ENCODE measurements at regions not wholly inside any gene's neighbourhood (a gene's known extent, or its start where the extent isn't known, plus 50 kb on each side); places are given as distances from the start of the nearest gene placed in this dataset.

DNA sequence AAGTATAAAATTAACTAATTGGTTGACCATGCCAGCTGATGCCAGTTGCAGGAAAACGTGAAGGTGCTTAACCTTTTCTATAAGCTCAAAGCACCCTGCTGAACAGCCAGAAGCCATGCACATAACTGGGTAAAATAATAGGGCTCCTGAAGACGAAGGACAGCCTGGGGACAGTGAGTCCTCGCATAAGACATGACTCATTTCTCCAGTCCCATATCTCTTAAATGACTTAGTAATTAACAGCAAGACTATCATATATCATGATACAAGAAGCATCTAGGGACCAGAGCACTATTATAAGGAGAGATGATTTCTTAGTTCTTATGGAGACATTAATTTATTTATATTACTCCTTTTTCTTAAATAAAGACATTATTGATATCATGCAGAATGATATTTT, 100.5 kb upstream of the DOK6 start:
- Histone ChIP-seq H3K36me3 (ENCODE audit: control insufficient read depth, insufficient read depth, low read length) (no peaks in the 10 kb centered on the region), H3K4me2 (ENCODE audit: extremely low read depth, insufficient read depth, low read length) (no peak overlapping the region), H3K9ac (ENCODE audit: insufficient read depth, low read length) (no peak overlapping the region), H3K27me3 (ENCODE audit: control insufficient read depth, insufficient read depth, low read length) (no peaks in the 10 kb centered on the region), H3K4me3 (replicated peaks in 1 of 4; ENCODE audit: control extremely low read depth in 1 of 4, insufficient read depth in 1 of 4, low read depth in 3 of 4, low read length in 4 of 4) (no peak overlapping the region), H2AFZ (ENCODE audit: low read length) (no peak overlapping the region), H4K20me1 (ENCODE audit: control insufficient read depth, extremely low read depth, insufficient read depth, low read length) (no peaks in the 10 kb centered on the region), H3K27ac (ENCODE audit: insufficient read depth, low read length) (no peak overlapping the region), H3K4me1 (ENCODE audit: control insufficient read depth, extremely low read depth, insufficient read depth, low read length) (no peaks in the 10 kb centered on the region), H3K9me3 (ENCODE audit: control insufficient read depth, insufficient read depth, low read depth, low read length) (no peaks in the 10 kb centered on the region), H3K79me2 (ENCODE audit: control insufficient read depth, insufficient read depth, low read length) (no peaks in the 10 kb centered on the region)
- no peak for TF ChIP-seq EZH2 (IDR thresholded peaks at IDR 0.05; ENCODE audit: low read length, missing control alignments)
- TF ChIP-seq, protein P1, sequence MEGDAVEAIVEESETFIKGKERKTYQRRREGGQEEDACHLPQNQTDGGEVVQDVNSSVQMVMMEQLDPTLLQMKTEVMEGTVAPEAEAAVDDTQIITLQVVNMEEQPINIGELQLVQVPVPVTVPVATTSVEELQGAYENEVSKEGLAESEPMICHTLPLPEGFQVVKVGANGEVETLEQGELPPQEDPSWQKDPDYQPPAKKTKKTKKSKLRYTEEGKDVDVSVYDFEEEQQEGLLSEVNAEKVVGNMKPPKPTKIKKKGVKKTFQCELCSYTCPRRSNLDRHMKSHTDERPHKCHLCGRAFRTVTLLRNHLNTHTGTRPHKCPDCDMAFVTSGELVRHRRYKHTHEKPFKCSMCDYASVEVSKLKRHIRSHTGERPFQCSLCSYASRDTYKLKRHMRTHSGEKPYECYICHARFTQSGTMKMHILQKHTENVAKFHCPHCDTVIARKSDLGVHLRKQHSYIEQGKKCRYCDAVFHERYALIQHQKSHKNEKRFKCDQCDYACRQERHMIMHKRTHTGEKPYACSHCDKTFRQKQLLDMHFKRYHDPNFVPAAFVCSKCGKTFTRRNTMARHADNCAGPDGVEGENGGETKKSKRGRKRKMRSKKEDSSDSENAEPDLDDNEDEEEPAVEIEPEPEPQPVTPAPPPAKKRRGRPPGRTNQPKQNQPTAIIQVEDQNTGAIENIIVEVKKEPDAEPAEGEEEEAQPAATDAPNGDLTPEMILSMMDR (conservative IDR thresholded peaks at IDR 0.05 in 1 of 2, IDR thresholded peaks at IDR 0.05 in 1 of 2; ENCODE audit: low read depth in 1 of 2, low read length in 2 of 2), result no peak
- DNase-seq (ENCODE audit: low read depth in 2 of 2), result no peak

DNA sequence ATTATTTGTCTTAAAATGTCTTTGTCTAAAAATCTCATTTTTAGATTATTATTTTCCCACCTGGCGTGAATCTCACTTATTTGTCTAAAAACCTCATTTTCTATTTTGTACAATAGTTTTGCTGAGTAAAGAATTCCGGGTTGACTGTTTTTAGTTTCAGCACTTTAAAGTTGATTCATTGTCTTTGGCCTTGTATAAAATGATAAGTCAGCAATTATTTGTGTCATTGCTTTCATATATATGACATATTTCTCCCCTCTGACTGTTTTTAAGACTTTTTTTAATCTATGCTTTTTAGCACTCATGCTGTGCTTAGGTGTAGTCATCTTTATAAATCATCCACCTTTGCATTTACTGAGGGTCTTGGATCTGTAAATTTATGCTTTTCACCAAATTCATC, 92.1 kb upstream of the DOK6 start:
- no peak overlapping the region for H3K9ac ChIP-seq (ENCODE audit: insufficient read depth, low read length)
- no peaks in the 10 kb centered on the region for H3K9me3 ChIP-seq (ENCODE audit: control insufficient read depth, insufficient read depth, low read depth, low read length)
- H4K20me1 ChIP-seq (ENCODE audit: control insufficient read depth, extremely low read depth, insufficient read depth, low read length), result no peaks in the 10 kb centered on the region
- H2AFZ ChIP-seq (ENCODE audit: low read length), result no peak overlapping the region
- no peaks in the 10 kb centered on the region for H3K4me1 ChIP-seq (ENCODE audit: control insufficient read depth, extremely low read depth, insufficient read depth, low read length)
- no peak for DNase-seq (ENCODE audit: low read depth in 2 of 2)
- H3K4me3 ChIP-seq (replicated peaks in 1 of 4; ENCODE audit: control extremely low read depth in 1 of 4, insufficient read depth in 1 of 4, low read depth in 3 of 4, low read length in 4 of 4), result no peak overlapping the region
- TF ChIP-seq, protein P1 (conservative IDR thresholded peaks at IDR 0.05 in 1 of 2, IDR thresholded peaks at IDR 0.05 in 1 of 2; ENCODE audit: low read depth in 1 of 2, low read length in 2 of 2), result no peak
- TF ChIP-seq EZH2 (IDR thresholded peaks at IDR 0.05; ENCODE audit: low read length, missing control alignments), result no peak
- no peaks in the 10 kb centered on the region for H3K36me3 ChIP-seq (ENCODE audit: control insufficient read depth, insufficient read depth, low read length)
- no peaks in the 10 kb centered on the region for H3K27me3 ChIP-seq (ENCODE audit: control insufficient read depth, insufficient read depth, low read length)
- H3K27ac ChIP-seq (ENCODE audit: insufficient read depth, low read length), result no peak overlapping the region
- no peak overlapping the region for H3K4me2 ChIP-seq (ENCODE audit: extremely low read depth, insufficient read depth, low read length)
- no peaks in the 10 kb centered on the region for H3K79me2 ChIP-seq (ENCODE audit: control insufficient read depth, insufficient read depth, low read length)

DNA sequence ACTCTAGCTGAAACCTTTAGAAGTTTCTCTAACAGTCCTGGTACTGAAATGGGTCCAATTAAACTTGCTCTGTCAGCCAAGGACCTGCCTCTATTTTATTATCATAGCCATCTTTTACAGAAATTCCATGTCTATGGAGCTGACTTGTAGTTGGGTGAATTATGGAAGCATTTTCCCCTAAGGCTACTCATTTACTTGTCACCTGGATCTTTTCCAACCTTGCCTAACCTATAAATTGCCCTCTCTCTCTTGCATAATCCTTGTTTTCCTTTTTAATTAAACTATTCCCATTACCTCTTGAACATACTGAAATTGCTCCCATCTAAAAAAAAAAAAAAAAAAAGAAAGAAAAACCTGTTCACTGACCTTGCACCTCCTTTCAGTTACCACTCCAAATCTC, 74.6 kb upstream of the DOK6 start:
- H2AFZ ChIP-seq (ENCODE audit: low read length), result no peak overlapping the region
- no peaks in the 10 kb centered on the region for H3K36me3 ChIP-seq (ENCODE audit: control insufficient read depth, insufficient read depth, low read length)
- H3K79me2 ChIP-seq (ENCODE audit: control insufficient read depth, insufficient read depth, low read length), result no peaks in the 10 kb centered on the region
- no peak overlapping the region for H3K4me2 ChIP-seq (ENCODE audit: extremely low read depth, insufficient read depth, low read length)
- H4K20me1 ChIP-seq (ENCODE audit: control insufficient read depth, extremely low read depth, insufficient read depth, low read length), result no peaks in the 10 kb centered on the region
- DNase-seq (ENCODE audit: low read depth in 2 of 2), result peak in 1 of 2 donors; percentile 4
- H3K27me3 ChIP-seq (ENCODE audit: control insufficient read depth, insufficient read depth, low read length), result no peaks in the 10 kb centered on the region
- H3K27ac ChIP-seq (ENCODE audit: insufficient read depth, low read length), result no peak overlapping the region
- H3K4me3 ChIP-seq (replicated peaks in 1 of 4; ENCODE audit: control extremely low read depth in 1 of 4, insufficient read depth in 1 of 4, low read depth in 3 of 4, low read length in 4 of 4), result no peak overlapping the region
- H3K9me3 ChIP-seq (ENCODE audit: control insufficient read depth, insufficient read depth, low read depth, low read length), result no peaks in the 10 kb centered on the region
- H3K9ac ChIP-seq (ENCODE audit: insufficient read depth, low read length), result no peak overlapping the region
- TF ChIP-seq EZH2 (IDR thresholded peaks at IDR 0.05; ENCODE audit: low read length, missing control alignments), result no peak
- TF ChIP-seq, protein P1 (conservative IDR thresholded peaks at IDR 0.05 in 1 of 2, IDR thresholded peaks at IDR 0.05 in 1 of 2; ENCODE audit: low read depth in 1 of 2, low read length in 2 of 2), result no peak
- H3K4me1 ChIP-seq (ENCODE audit: control insufficient read depth, extremely low read depth, insufficient read depth, low read length), result no peaks in the 10 kb centered on the region

All from fibroblast of lung (primary cell).